ENCODE measurements at regions not wholly inside any gene's neighbourhood (a gene's known extent, or its start where the extent isn't known, plus 50 kb on each side); places are given as distances from the start of the nearest gene placed in this dataset.

GRCh38 chr7:25982684-25983083, 169.3 kb upstream of the NFE2L3 start:
- TF ChIP-seq CTCF (IDR thresholded peaks at IDR 0.05; ENCODE audit: partially characterized antibody, unreplicated experiment): no peak
- no peak for DNase-seq
- peaks cover 4% of the 10 kb centered on the region for H3K36me3 Mint-ChIP-seq (ENCODE audit: unreplicated experiment)
- no peaks in the 10 kb centered on the region for H3K4me1 Mint-ChIP-seq (ENCODE audit: low read depth, unreplicated experiment)
- no peak overlapping the region for H3K4me3 Mint-ChIP-seq (ENCODE audit: unreplicated experiment)
- no peaks in the 10 kb centered on the region for H3K27me3 Mint-ChIP-seq (ENCODE audit: unreplicated experiment)
- H3K27ac Mint-ChIP-seq (ENCODE audit: unreplicated experiment): no peak overlapping the region
- no peaks in the 10 kb centered on the region for H3K9me3 Mint-ChIP-seq (ENCODE audit: unreplicated experiment)

- Mint-ChIP-seq H3K4me3 (ENCODE audit: unreplicated experiment) (no peak overlapping the region), H3K36me3 (ENCODE audit: unreplicated experiment) (no peaks in the 10 kb centered on the region), H3K9me3 (ENCODE audit: unreplicated experiment) (no peaks in the 10 kb centered on the region), H3K4me1 (ENCODE audit: low read depth, unreplicated experiment) (no peaks in the 10 kb centered on the region), H3K27ac (ENCODE audit: unreplicated experiment) (no peak overlapping the region), H3K27me3 (ENCODE audit: unreplicated experiment) (peaks cover 1% of the 10 kb centered on the region)
- TF ChIP-seq CTCF (IDR thresholded peaks at IDR 0.05; ENCODE audit: partially characterized antibody, unreplicated experiment): no peak
- DNase-seq: no peak
These were observed 166.8 kb upstream of the NFE2L3 start for GRCh38 chr7:25985196-25985595.

- Mint-ChIP-seq H3K9me3 (ENCODE audit: unreplicated experiment) (no peaks in the 10 kb centered on the region), H3K27me3 (ENCODE audit: unreplicated experiment) (peaks cover 1% of the 10 kb centered on the region), H3K27ac (ENCODE audit: unreplicated experiment) (no peak overlapping the region), H3K36me3 (ENCODE audit: unreplicated experiment) (no peaks in the 10 kb centered on the region), H3K4me1 (ENCODE audit: low read depth, unreplicated experiment) (no peaks in the 10 kb centered on the region), H3K4me3 (ENCODE audit: unreplicated experiment) (no peak overlapping the region)
- TF ChIP-seq CTCF (IDR thresholded peaks at IDR 0.05; ENCODE audit: partially characterized antibody, unreplicated experiment): no peak
- DNase-seq: no peak
These were observed 163.4 kb upstream of the NFE2L3 start for GRCh38 chr7:25988640-25989039.

- Mint-ChIP-seq H3K36me3 (ENCODE audit: unreplicated experiment) (no peaks in the 10 kb centered on the region), H3K4me3 (ENCODE audit: unreplicated experiment) (no peak overlapping the region), H3K27ac (ENCODE audit: unreplicated experiment) (no peak overlapping the region), H3K27me3 (ENCODE audit: unreplicated experiment) (peaks cover 1% of the 10 kb centered on the region), H3K9me3 (ENCODE audit: unreplicated experiment) (no peaks in the 10 kb centered on the region), H3K4me1 (ENCODE audit: low read depth, unreplicated experiment) (no peaks in the 10 kb centered on the region)
- TF ChIP-seq CTCF (IDR thresholded peaks at IDR 0.05; ENCODE audit: partially characterized antibody, unreplicated experiment): no peak
- DNase-seq: no peak
These were observed 162.8 kb upstream of the NFE2L3 start for GRCh38 chr7:25989140-25989705.

GRCh38 chr7:25994433-25994994, 157.5 kb upstream of the NFE2L3 start:
- no peaks in the 10 kb centered on the region for H3K4me1 Mint-ChIP-seq (ENCODE audit: low read depth, unreplicated experiment)

More at GRCh38 chr7:25994433-25994994, 157.5 kb upstream of the NFE2L3 start:
- Mint-ChIP-seq H3K9me3 (ENCODE audit: unreplicated experiment) (no peaks in the 10 kb centered on the region), H3K27ac (ENCODE audit: unreplicated experiment) (no peak overlapping the region), H3K4me3 (ENCODE audit: unreplicated experiment) (no peak overlapping the region), H3K27me3 (ENCODE audit: unreplicated experiment) (peaks cover 1% of the 10 kb centered on the region), H3K36me3 (ENCODE audit: unreplicated experiment) (no peaks in the 10 kb centered on the region)
- DNase-seq: no peak
- no peak for TF ChIP-seq CTCF (IDR thresholded peaks at IDR 0.05; ENCODE audit: partially characterized antibody, unreplicated experiment)

Measured in glutamatergic neuron (in vitro differentiated cells).